PC-3 (cell line): ENCODE measurements at regions not wholly inside any gene's neighbourhood (a gene's known extent, or its start where the extent isn't known, plus 50 kb on each side); places are given as distances from the start of the nearest gene placed in this dataset.

Experiments used
- ATAC-seq: fragments of 200-7000 bp; cut with Tn5 transposase; 2 replicates; pipeline ENCODE4 v1.9.1; 2020; ENCODE audit warnings: mild to moderate bottlenecking, moderate library complexity
- BruUV-seq: library from RNA; stranded (reverse); fragments of 400-500 nt; replicated peaks from 2 replicates; lab custom pipeline; 2021; lab: Mats Ljungman, UMichigan
- CTCF ChIA-PET: fragments of 300-600 bp; sonication (Branson Sonifier 250); formaldehyde crosslinking; loops from one replicate; lab custom pipeline; 2022; ENCODE audit warnings: antibody characterized with exemption; lab: Charles Lee
- POLR2A ChIA-PET: fragments of 300-600 bp; sonication (Branson Sonifier 250); formaldehyde crosslinking; loops from one replicate; lab custom pipeline; 2022; ENCODE audit warnings: antibody characterized with exemption; ENCODE audit not compliant: unreplicated experiment; lab: Charles Lee
- DNase-seq: peaks from one replicate; pipeline ENCODE4 v3.0.0-alpha.2; 2015
- H2AFZ ChIP-seq: fragments of 300-600 bp; sonication (generic); 2 replicates; pipeline ENCODE4 v1.6.0; 2016; ENCODE audit warnings: antibody characterized with exemption, low read length
- H3F3A ChIP-seq: fragments of 300-600 bp; sonication (generic); one replicate; pipeline ENCODE4 v1.6.0; 2017; ENCODE audit warnings: antibody characterized with exemption, low read length, control low read depth, mild to moderate bottlenecking; ENCODE audit not compliant: unreplicated experiment
- H3K27ac ChIP-seq: fragments of 300-600 bp; sonication (generic); 2 replicates; pipeline ENCODE4 v1.5.1; 2016; ENCODE audit warnings: mild to moderate bottlenecking, low read length
- H3K27me3 ChIP-seq: fragments of 300-600 bp; sonication (generic); 2 replicates; pipeline ENCODE4 v1.6.1; 2016; ENCODE audit warnings: low read length, mixed read lengths
- H3K36me3 ChIP-seq: fragments of 300-600 bp; sonication (generic); 2 replicates; pipeline ENCODE4 v1.6.1; 2016; ENCODE audit warnings: low read depth, mixed run types, low read length, mixed read lengths
- H3K4me1 ChIP-seq: fragments of 300-600 bp; sonication (generic); 2 replicates; pipeline ENCODE4 v1.5.1; 2016; ENCODE audit warnings: low read length; ENCODE audit not compliant: insufficient read depth
- H3K4me2 ChIP-seq: fragments of 300-600 bp; sonication (generic); 2 replicates; pipeline ENCODE4 v1.6.0; 2016; ENCODE audit warnings: low read length
- H3K4me3 ChIP-seq: fragments of 300-600 bp; sonication (generic); 2 replicates; pipeline ENCODE4 v1.5.1; 2016; ENCODE audit warnings: mild to moderate bottlenecking, low read length, mixed read lengths
- H3K79me2 ChIP-seq: fragments of 300-600 bp; sonication (generic); 2 replicates; pipeline ENCODE4 v1.6.1; 2017; ENCODE audit warnings: low read length, mixed read lengths
- H3K9ac ChIP-seq: fragments of 300-600 bp; sonication (generic); 2 replicates; pipeline ENCODE4 v1.6.0; 2016; ENCODE audit warnings: mild to moderate bottlenecking, low read length
- H3K9me2 ChIP-seq: fragments of 300-600 bp; sonication (generic); replicated peaks from 2 replicates; pipeline ENCODE4 v1.6.1; 2016; ENCODE audit warnings: mixed run types, low read length, mixed read lengths
- H3K9me3 ChIP-seq: fragments of 300-600 bp; sonication (generic); 2 replicates; pipeline ENCODE4 v1.6.1; 2016; ENCODE audit warnings: low read length, mixed read lengths
- H4K20me1 ChIP-seq: fragments of 300-600 bp; sonication (generic); 2 replicates; pipeline ENCODE4 v1.6.1; 2016; ENCODE audit warnings: low read length, mixed read lengths
- CTCF ChIP-seq: fragments of 300-600 bp; sonication (generic); conservative IDR thresholded peaks from 2 replicates; pipeline ENCODE4 v1.5.1; 2017; ENCODE audit warnings: antibody characterized with exemption, low read depth, mild to moderate bottlenecking, low read length
- EZH2 ChIP-seq: fragments of 300-600 bp; sonication (generic); IDR thresholded peaks from one replicate; pipeline ENCODE4 v1.6.1; 2017; ENCODE audit warnings: antibody characterized with exemption, mild to moderate bottlenecking, low read length; ENCODE audit not compliant: unreplicated experiment
- EZH2phosphoT487 ChIP-seq: fragments of 300-600 bp; sonication (generic); IDR thresholded peaks from 2 replicates; pipeline ENCODE4 v1.6.1; 2018; ENCODE audit warnings: mild to moderate bottlenecking, antibody characterized with exemption, low read length, borderline replicate concordance
- intact Hi-C: fragments of 100-400 bp; cut with micrococcal nuclease; formaldehyde crosslinking; loops from 2 replicates; pipeline ENCODE4 v1.9.0; 2023

- BruUV-seq: no TSS peak
- no peaks in the 10 kb centered on the region for H3K9me2 ChIP-seq
- intact Hi-C loops: no loop called here
- TF ChIP-seq EZH2phosphoT487 (no peak), EZH2 (no peak), CTCF (no peak)
- ChIA-PET POLR2A (no interaction called here), CTCF (no interaction called here)
- H3K27ac ChIP-seq: no peak overlapping the region
- H3K4me1 ChIP-seq: no peaks in the 10 kb centered on the region
- ATAC-seq: no peak
- H3K27me3 ChIP-seq: peaks cover 34% of the 10 kb centered on the region
- no peak overlapping the region for H3K9ac ChIP-seq
- no peak overlapping the region for H3K4me3 ChIP-seq
- H3K79me2 ChIP-seq: no peaks in the 10 kb centered on the region
- no peaks in the 10 kb centered on the region for H3K9me3 ChIP-seq
- H3F3A ChIP-seq: no peaks in the 10 kb centered on the region
- H3K4me2 ChIP-seq: no peak overlapping the region
- no peaks in the 10 kb centered on the region for H3K36me3 ChIP-seq
- DNase-seq: no peak
- no peak overlapping the region for H2AFZ ChIP-seq
- H4K20me1 ChIP-seq: no peaks in the 10 kb centered on the region
Observed at GRCh38 chr1:101547357-101547756, 310.5 kb downstream of the S1PR1 start.

- Histone ChIP-seq H3K4me3 (no peak overlapping the region), H2AFZ (no peak overlapping the region), H3K9me2 (no peaks in the 10 kb centered on the region), H3K27ac (no peak overlapping the region), H3K9me3 (no peaks in the 10 kb centered on the region), H3K9ac (no peak overlapping the region), H3K36me3 (no peaks in the 10 kb centered on the region), H3F3A (no peaks in the 10 kb centered on the region), H3K4me1 (no peaks in the 10 kb centered on the region), H4K20me1 (no peaks in the 10 kb centered on the region), H3K79me2 (no peaks in the 10 kb centered on the region), H3K4me2 (no peak overlapping the region), H3K27me3 (peaks cover 34% of the 10 kb centered on the region)
- CTCF ChIA-PET: no interaction called here
- DNase-seq (no peak), ATAC-seq (no peak)
- BruUV-seq: no TSS peak
- POLR2A ChIA-PET: no interaction called here
- intact Hi-C loops: no loop called here
- TF ChIP-seq EZH2 (no peak), EZH2phosphoT487 (no peak), CTCF (no peak)
Observed at GRCh38 chr1:101548376-101548775, 311.6 kb downstream of the S1PR1 start.

GRCh38 chr1:101550581-101550980 is 313.8 kb downstream of the S1PR1 start:
- Histone ChIP-seq H3K4me3 (no peak overlapping the region), H3K4me2 (no peak overlapping the region), H3K9ac (no peak overlapping the region), H3K27ac (no peak overlapping the region), H3K4me1 (no peaks in the 10 kb centered on the region), H3K9me3 (no peaks in the 10 kb centered on the region), H3K36me3 (no peaks in the 10 kb centered on the region), H3F3A (no peaks in the 10 kb centered on the region), H4K20me1 (no peaks in the 10 kb centered on the region), H3K9me2 (no peaks in the 10 kb centered on the region), H3K27me3 (peaks cover 31% of the 10 kb centered on the region), H3K79me2 (no peaks in the 10 kb centered on the region), H2AFZ (no peak overlapping the region)
- TF ChIP-seq EZH2phosphoT487 (no peak), EZH2 (no peak), CTCF (no peak)
- ATAC-seq (no peak), DNase-seq (no peak)
- BruUV-seq: no TSS peak
- intact Hi-C loops: no loop called here
- CTCF ChIA-PET: no interaction called here
- POLR2A ChIA-PET: no interaction called here
